ENCODE measurements at regions not wholly inside any gene's neighbourhood (a gene's known extent, or its start where the extent isn't known, plus 50 kb on each side); places are given as distances from the start of the nearest gene placed in this dataset.
"Not testable (repeated sequence)": the region's sequence is repeated elsewhere in the genome, so short reads cannot be mapped to it uniquely, and the experiment has no call there.

DNA sequence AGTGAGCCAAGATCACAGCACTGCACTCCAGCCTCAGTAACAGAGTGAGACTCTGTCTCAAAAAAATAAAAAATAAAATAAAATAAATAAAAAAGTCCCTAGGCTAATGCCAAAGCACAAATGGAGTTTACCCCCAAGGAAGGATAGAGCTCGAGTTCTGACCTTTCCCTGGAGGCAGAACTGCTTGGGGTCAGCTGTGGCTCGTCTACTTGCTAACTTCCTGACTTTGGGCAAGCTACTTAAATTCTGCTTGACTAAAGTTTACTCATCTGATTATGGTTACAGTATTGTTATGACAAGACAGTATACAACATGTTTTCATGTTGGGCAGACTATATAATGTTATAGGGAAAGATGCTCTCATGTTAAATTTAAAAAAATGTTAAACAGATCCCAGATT, 359.2 kb downstream of the DNAH5 start (continued):
- TF ChIP-seq, protein P1, sequence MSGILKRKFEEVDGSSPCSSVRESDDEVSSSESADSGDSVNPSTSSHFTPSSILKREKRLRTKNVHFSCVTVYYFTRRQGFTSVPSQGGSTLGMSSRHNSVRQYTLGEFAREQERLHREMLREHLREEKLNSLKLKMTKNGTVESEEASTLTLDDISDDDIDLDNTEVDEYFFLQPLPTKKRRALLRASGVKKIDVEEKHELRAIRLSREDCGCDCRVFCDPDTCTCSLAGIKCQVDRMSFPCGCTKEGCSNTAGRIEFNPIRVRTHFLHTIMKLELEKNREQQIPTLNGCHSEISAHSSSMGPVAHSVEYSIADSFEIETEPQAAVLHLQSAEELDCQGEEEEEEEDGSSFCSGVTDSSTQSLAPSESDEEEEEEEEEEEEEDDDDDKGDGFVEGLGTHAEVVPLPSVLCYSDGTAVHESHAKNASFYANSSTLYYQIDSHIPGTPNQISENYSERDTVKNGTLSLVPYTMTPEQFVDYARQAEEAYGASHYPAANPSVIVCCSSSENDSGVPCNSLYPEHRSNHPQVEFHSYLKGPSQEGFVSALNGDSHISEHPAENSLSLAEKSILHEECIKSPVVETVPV (CRISPR knock-in tag; IDR thresholded peaks at IDR 0.05) = no peak
- no peak for TF ChIP-seq ISL1 (CRISPR knock-in tag; IDR thresholded peaks at IDR 0.05)
- TF ChIP-seq ZFP30 (CRISPR knock-in tag; IDR thresholded peaks at IDR 0.05) = no peak

DNA sequence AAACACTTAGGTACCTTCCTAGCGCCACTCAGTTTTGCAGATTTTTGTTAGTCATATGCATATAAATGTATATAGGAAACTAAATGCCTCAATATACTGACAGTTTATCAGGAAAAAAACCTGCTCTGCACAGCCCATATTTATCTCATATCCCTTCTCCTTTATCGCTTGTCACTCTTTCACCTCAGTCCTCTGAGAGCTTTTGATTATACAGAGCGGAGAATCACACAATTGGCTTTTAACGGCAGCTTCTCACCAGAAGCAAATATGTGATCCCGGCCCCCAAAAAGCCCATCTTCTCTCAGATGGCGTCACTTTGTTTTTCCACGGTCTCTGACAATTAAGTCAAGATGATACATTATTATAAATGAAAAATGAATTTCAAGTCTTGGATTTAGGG, 362.6 kb downstream of the DNAH5 start:
- no peak for TF ChIP-seq ZNF565 (CRISPR knock-in tag; conservative IDR thresholded peaks at IDR 0.05; ENCODE audit: low read depth)
- no peak for TF ChIP-seq ZNF8 (CRISPR knock-in tag; IDR thresholded peaks at IDR 0.05)
- TF ChIP-seq, protein P2, sequence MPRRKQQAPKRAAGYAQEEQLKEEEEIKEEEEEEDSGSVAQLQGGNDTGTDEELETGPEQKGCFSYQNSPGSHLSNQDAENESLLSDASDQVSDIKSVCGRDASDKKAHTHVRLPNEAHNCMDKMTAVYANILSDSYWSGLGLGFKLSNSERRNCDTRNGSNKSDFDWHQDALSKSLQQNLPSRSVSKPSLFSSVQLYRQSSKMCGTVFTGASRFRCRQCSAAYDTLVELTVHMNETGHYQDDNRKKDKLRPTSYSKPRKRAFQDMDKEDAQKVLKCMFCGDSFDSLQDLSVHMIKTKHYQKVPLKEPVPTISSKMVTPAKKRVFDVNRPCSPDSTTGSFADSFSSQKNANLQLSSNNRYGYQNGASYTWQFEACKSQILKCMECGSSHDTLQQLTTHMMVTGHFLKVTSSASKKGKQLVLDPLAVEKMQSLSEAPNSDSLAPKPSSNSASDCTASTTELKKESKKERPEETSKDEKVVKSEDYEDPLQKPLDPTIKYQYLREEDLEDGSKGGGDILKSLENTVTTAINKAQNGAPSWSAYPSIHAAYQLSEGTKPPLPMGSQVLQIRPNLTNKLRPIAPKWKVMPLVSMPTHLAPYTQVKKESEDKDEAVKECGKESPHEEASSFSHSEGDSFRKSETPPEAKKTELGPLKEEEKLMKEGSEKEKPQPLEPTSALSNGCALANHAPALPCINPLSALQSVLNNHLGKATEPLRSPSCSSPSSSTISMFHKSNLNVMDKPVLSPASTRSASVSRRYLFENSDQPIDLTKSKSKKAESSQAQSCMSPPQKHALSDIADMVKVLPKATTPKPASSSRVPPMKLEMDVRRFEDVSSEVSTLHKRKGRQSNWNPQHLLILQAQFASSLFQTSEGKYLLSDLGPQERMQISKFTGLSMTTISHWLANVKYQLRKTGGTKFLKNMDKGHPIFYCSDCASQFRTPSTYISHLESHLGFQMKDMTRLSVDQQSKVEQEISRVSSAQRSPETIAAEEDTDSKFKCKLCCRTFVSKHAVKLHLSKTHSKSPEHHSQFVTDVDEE (CRISPR knock-in tag; IDR thresholded peaks at IDR 0.05) = no peak
- TF ChIP-seq, protein P3, sequence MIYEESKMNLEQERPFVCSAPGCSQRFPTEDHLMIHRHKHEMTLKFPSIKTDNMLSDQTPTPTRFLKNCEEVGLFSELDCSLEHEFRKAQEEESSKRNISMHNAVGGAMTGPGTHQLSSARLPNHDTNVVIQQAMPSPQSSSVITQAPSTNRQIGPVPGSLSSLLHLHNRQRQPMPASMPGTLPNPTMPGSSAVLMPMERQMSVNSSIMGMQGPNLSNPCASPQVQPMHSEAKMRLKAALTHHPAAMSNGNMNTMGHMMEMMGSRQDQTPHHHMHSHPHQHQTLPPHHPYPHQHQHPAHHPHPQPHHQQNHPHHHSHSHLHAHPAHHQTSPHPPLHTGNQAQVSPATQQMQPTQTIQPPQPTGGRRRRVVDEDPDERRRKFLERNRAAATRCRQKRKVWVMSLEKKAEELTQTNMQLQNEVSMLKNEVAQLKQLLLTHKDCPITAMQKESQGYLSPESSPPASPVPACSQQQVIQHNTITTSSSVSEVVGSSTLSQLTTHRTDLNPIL (CRISPR knock-in tag; IDR thresholded peaks at IDR 0.05; ENCODE audit: low read depth) = no peak

DNA sequence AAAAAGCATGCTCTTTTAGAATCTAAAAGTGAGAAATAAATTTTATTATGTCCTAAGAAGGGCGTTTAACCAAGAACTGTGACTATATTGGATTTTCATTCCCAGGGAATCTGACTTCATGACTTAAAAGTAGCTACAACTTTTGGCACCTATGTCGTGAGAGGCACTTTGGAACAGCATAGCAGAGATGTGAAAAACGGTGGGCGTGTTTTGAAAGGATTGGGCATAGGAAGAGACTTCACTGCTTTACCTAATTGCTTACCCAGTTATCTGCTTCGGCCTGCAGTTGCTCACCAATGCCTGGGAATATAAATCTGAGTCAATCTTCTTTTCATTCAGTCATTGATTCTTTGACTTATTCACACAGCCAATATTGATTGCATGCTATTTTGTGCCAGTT, 363.4 kb downstream of the DNAH5 start:
- no peak for ATAC-seq
- TF ChIP-seq, protein P3 (CRISPR knock-in tag; IDR thresholded peaks at IDR 0.05; ENCODE audit: low read depth) = no peak
- TF ChIP-seq RARB (CRISPR knock-in tag; IDR thresholded peaks at IDR 0.05) (no peak), BACH2 (CRISPR knock-in tag; IDR thresholded peaks at IDR 0.05; ENCODE audit: borderline replicate concordance) (no peak), ISL1 (CRISPR knock-in tag; IDR thresholded peaks at IDR 0.05) (no peak), PPARA (CRISPR knock-in tag; IDR thresholded peaks at IDR 0.05; ENCODE audit: borderline replicate concordance) (no peak), SNAI2 (CRISPR knock-in tag; IDR thresholded peaks at IDR 0.05) (no peak), ZNF70 (CRISPR knock-in tag; IDR thresholded peaks at IDR 0.05) (no peak), GLIS3 (CRISPR knock-in tag; IDR thresholded peaks at IDR 0.05) (no peak)
- TF ChIP-seq, protein P4, sequence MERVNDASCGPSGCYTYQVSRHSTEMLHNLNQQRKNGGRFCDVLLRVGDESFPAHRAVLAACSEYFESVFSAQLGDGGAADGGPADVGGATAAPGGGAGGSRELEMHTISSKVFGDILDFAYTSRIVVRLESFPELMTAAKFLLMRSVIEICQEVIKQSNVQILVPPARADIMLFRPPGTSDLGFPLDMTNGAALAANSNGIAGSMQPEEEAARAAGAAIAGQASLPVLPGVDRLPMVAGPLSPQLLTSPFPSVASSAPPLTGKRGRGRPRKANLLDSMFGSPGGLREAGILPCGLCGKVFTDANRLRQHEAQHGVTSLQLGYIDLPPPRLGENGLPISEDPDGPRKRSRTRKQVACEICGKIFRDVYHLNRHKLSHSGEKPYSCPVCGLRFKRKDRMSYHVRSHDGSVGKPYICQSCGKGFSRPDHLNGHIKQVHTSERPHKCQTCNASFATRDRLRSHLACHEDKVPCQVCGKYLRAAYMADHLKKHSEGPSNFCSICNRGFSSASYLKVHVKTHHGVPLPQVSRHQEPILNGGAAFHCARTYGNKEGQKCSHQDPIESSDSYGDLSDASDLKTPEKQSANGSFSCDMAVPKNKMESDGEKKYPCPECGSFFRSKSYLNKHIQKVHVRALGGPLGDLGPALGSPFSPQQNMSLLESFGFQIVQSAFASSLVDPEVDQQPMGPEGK (CRISPR knock-in tag; IDR thresholded peaks at IDR 0.05; ENCODE audit: borderline replicate concordance) = no peak

More for the DNA sequence above, 362.6 kb downstream of the DNAH5 start:
- no peak for ATAC-seq

DNA sequence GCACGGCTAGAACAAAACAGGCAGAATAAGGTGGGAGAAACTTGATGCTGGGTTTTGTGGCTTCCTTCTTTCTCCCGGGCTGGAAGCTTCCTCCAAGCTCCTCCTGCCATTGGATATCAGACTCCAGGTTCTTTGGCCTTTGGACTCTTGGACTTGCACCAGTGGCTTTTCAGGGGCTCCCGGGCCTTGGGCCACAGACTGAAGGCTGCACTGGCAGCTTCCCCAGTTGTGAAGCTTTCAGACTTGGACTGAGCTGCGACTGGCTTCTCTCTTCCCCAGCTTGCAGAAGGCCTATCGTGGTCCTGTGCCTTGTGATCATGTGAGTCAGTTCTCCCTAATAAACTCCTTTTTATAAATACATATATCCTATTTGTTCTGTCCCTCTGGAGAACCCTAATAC, 364.4 kb downstream of the DNAH5 start:
- ATAC-seq = no peak
- TF ChIP-seq OSR1 (CRISPR knock-in tag; IDR thresholded peaks at IDR 0.05) = no peak
- no peak for TF ChIP-seq ZNF8 (CRISPR knock-in tag; IDR thresholded peaks at IDR 0.05)
- TF ChIP-seq RARB (CRISPR knock-in tag; IDR thresholded peaks at IDR 0.05) = no peak
- TF ChIP-seq BACH2 (CRISPR knock-in tag; IDR thresholded peaks at IDR 0.05; ENCODE audit: borderline replicate concordance) = no peak
- no peak for TF ChIP-seq ZNF565 (CRISPR knock-in tag; conservative IDR thresholded peaks at IDR 0.05; ENCODE audit: low read depth)
- TF ChIP-seq PPARA (CRISPR knock-in tag; IDR thresholded peaks at IDR 0.05; ENCODE audit: borderline replicate concordance) = no peak
- TF ChIP-seq ZFP3 (CRISPR knock-in tag; IDR thresholded peaks at IDR 0.05) = no peak
- TF ChIP-seq TCF4 (CRISPR knock-in tag; IDR thresholded peaks at IDR 0.05; ENCODE audit: borderline replicate concordance) = no peak
- TF ChIP-seq, protein P2 (CRISPR knock-in tag; IDR thresholded peaks at IDR 0.05) = no peak
- TF ChIP-seq ARNTL (CRISPR knock-in tag; IDR thresholded peaks at IDR 0.05; ENCODE audit: borderline replicate concordance, low read depth) = no peak
- TF ChIP-seq, protein P4 (CRISPR knock-in tag; IDR thresholded peaks at IDR 0.05; ENCODE audit: borderline replicate concordance) = no peak
- no peak for TF ChIP-seq ISL1 (CRISPR knock-in tag; IDR thresholded peaks at IDR 0.05)

DNA sequence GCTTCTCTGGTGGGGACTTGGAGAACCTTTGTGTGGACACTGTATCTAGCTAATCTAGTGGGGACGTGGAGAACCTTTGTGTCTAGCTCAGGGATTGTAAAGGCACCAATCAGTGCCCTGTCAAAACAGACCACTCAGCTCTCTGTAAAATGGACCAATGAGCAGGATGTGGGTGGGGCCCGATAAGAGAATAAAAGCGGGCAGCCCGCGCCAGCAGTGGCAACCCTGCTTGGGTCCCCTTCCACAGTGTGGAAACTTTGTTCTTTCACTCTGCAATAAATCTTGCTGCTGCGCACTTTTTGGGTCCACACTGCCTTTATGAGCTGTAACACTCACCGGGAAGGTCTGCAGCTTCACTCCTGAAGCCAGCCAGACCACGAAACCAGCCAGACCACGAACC, 365.4 kb downstream of the DNAH5 start:
- ATAC-seq = not testable (repeated sequence)

All from SK-N-SH treated with all-trans-retinoic acid at 6 μM for 48 hours (cell line).